ENCODE measurements at regions not wholly inside any gene's neighbourhood (a gene's known extent, or its start where the extent isn't known, plus 50 kb on each side); places are given as distances from the start of the nearest gene placed in this dataset.

- no peak for TF ChIP-seq POLR2A (IDR thresholded peaks at IDR 0.05)
- no peak for TF ChIP-seq EP300 (IDR thresholded peaks at IDR 0.05; ENCODE audit: low read depth)
These were observed 189.7 kb downstream of the TOMM20 start for GRCh38 chr1:234938924-234939323.

Data from transverse colon (tissue), 1 donor.